ENCODE measurements at regions not wholly inside any gene's neighbourhood (a gene's known extent, or its start where the extent isn't known, plus 50 kb on each side); places are given as distances from the start of the nearest gene placed in this dataset.

GRCh38 chr3:34176723-34177122, 378.3 kb downstream of the PDCD6IP start:
- peaks cover 70% of the 10 kb centered on the region for H3K27me3 Mint-ChIP-seq (ENCODE audit: insufficient read depth, unreplicated experiment)
- intact Hi-C loops (cut with micrococcal nuclease): loop anchor here (5.0 kb wide), 1 partner anchor 34 kb away; no protein-coding TSS in a partner anchor
- no peaks in the 10 kb centered on the region for H3K9me3 Mint-ChIP-seq (ENCODE audit: unreplicated experiment)
- TF ChIP-seq CTCF (IDR thresholded peaks at IDR 0.05; ENCODE audit: unreplicated experiment): no peak
- CTCF ChIA-PET: no interaction called here
- BruUV-seq (replicated peaks): no TSS peak
- H3K36me3 Mint-ChIP-seq (ENCODE audit: insufficient read depth, unreplicated experiment): no peaks in the 10 kb centered on the region
- DNase-seq (ENCODE audit: unreplicated experiment): no peak
- POLR2A ChIA-PET: no interaction called here
- H3K4me1 Mint-ChIP-seq (ENCODE audit: insufficient read depth, unreplicated experiment): no peaks in the 10 kb centered on the region
- H3K4me3 Mint-ChIP-seq (ENCODE audit: unreplicated experiment): no peak overlapping the region
- no peak overlapping the region for H3K27ac Mint-ChIP-seq (ENCODE audit: low read depth, unreplicated experiment)

- no peaks in the 10 kb centered on the region for H3K36me3 Mint-ChIP-seq (ENCODE audit: insufficient read depth, unreplicated experiment)
- no peaks in the 10 kb centered on the region for H3K9me3 Mint-ChIP-seq (ENCODE audit: unreplicated experiment)
- ChIA-PET CTCF (interaction anchor here (0.5 kb wide), 1 partner anchor 18 kb away, joined by 3 read pairs; no protein-coding TSS in a partner anchor), POLR2A (no interaction called here)
- peaks cover 66% of the 10 kb centered on the region for H3K27me3 Mint-ChIP-seq (ENCODE audit: insufficient read depth, unreplicated experiment)
- no peak for DNase-seq (ENCODE audit: unreplicated experiment)
- H3K4me3 Mint-ChIP-seq (ENCODE audit: unreplicated experiment): no peak overlapping the region
- no peak for TF ChIP-seq CTCF (IDR thresholded peaks at IDR 0.05; ENCODE audit: unreplicated experiment)
- BruUV-seq (replicated peaks): no TSS peak
- intact Hi-C loops (cut with micrococcal nuclease): loop anchor here (5.0 kb wide), 1 partner anchor 36 kb away; no protein-coding TSS in a partner anchor
- H3K4me1 Mint-ChIP-seq (ENCODE audit: insufficient read depth, unreplicated experiment): no peaks in the 10 kb centered on the region
- no peak overlapping the region for H3K27ac Mint-ChIP-seq (ENCODE audit: low read depth, unreplicated experiment)
These were observed 380.0 kb downstream of the PDCD6IP start for GRCh38 chr3:34178415-34178814.

GRCh38 chr3:34179716-34180115, 381.3 kb downstream of the PDCD6IP start:
- DNase-seq (ENCODE audit: unreplicated experiment): no peak
- no peak overlapping the region for H3K27ac Mint-ChIP-seq (ENCODE audit: low read depth, unreplicated experiment)
- no peak for TF ChIP-seq CTCF (IDR thresholded peaks at IDR 0.05; ENCODE audit: unreplicated experiment)
- intact Hi-C loops (cut with micrococcal nuclease): loop anchor here (5.0 kb wide), 1 partner anchor 37 kb away; no protein-coding TSS in a partner anchor
- POLR2A ChIA-PET: no interaction called here
- CTCF ChIA-PET: no interaction called here
- no TSS peak for BruUV-seq (replicated peaks)
- peaks cover 66% of the 10 kb centered on the region for H3K27me3 Mint-ChIP-seq (ENCODE audit: insufficient read depth, unreplicated experiment)
- no peak overlapping the region for H3K4me3 Mint-ChIP-seq (ENCODE audit: unreplicated experiment)
- no peaks in the 10 kb centered on the region for H3K36me3 Mint-ChIP-seq (ENCODE audit: insufficient read depth, unreplicated experiment)
- no peaks in the 10 kb centered on the region for H3K4me1 Mint-ChIP-seq (ENCODE audit: insufficient read depth, unreplicated experiment)
- no peaks in the 10 kb centered on the region for H3K9me3 Mint-ChIP-seq (ENCODE audit: unreplicated experiment)

- Mint-ChIP-seq H3K4me1 (ENCODE audit: insufficient read depth, unreplicated experiment) (no peaks in the 10 kb centered on the region), H3K27ac (ENCODE audit: low read depth, unreplicated experiment) (no peak overlapping the region), H3K27me3 (ENCODE audit: insufficient read depth, unreplicated experiment) (peaks cover 66% of the 10 kb centered on the region), H3K9me3 (ENCODE audit: unreplicated experiment) (no peaks in the 10 kb centered on the region), H3K36me3 (ENCODE audit: insufficient read depth, unreplicated experiment) (no peaks in the 10 kb centered on the region), H3K4me3 (ENCODE audit: unreplicated experiment) (no peak overlapping the region)
- CTCF ChIA-PET: interaction anchor here (0.6 kb wide), 1 partner anchor 78 kb away, joined by 3 read pairs; no protein-coding TSS in a partner anchor
- no peak for DNase-seq (ENCODE audit: unreplicated experiment)
- BruUV-seq (replicated peaks): no TSS peak
- intact Hi-C loops (cut with micrococcal nuclease): no loop called here
- POLR2A ChIA-PET: no interaction called here
- no peak for TF ChIP-seq CTCF (IDR thresholded peaks at IDR 0.05; ENCODE audit: unreplicated experiment)
These were observed 382.1 kb downstream of the PDCD6IP start for GRCh38 chr3:34180532-34180931.
